IMR-90 (cell line): ENCODE measurements at regions not wholly inside any gene's neighbourhood (a gene's known extent, or its start where the extent isn't known, plus 50 kb on each side); places are given as distances from the start of the nearest gene placed in this dataset.
A peak's percentile ranks its signal among the peaks of the same experiment; 100 is the strongest.

ENCODE experiments used
- ATAC-seq: fragments of 200-7000 bp; cut with Tn5 transposase; 2 replicates; pipeline ENCODE4 v1.9.1; 2020; ENCODE audit warnings: low read depth, mild to moderate bottlenecking, moderate library complexity
- BruUV-seq: library from RNA; stranded (reverse); fragments of 400-500 nt; replicated peaks from 2 replicates; lab custom pipeline; 2021; lab: Mats Ljungman, UMichigan
- CTCF ChIA-PET: fragments of 300-600 bp; formaldehyde crosslinking; extraction: SDS; loops from one replicate; lab custom pipeline; 2021; ENCODE audit warnings: antibody characterized with exemption; lab: Yijun Ruan, JAX
- POLR2A ChIA-PET: fragments of 300-600 bp; sonication (Branson Sonifier 250); formaldehyde crosslinking; loops from one replicate; lab custom pipeline; 2022; ENCODE audit warnings: antibody characterized with exemption; ENCODE audit not compliant: unreplicated experiment; lab: Charles Lee
- DNase-seq: peaks from one replicate; pipeline ENCODE4 v3.0.0; 2013
- H2AFZ ChIP-seq: replicated peaks from 2 replicates; pipeline ENCODE3; 2013; ENCODE audit warnings: low read length, mild to moderate bottlenecking; ENCODE audit not compliant: poor library complexity
- H2AK5ac ChIP-seq: 2 replicates; pipeline ENCODE4 v1.6.1; 2013; ENCODE audit warnings: low read depth, low read length, inconsistent platforms
- H2AK9ac ChIP-seq: replicated peaks from 2 replicates; pipeline ENCODE3; 2013; ENCODE audit warnings: mild to moderate bottlenecking, low read depth, low read length, moderate library complexity; ENCODE audit not compliant: poor library complexity
- H2BK120ac ChIP-seq: 2 replicates; pipeline ENCODE4 v1.6.1; 2013; ENCODE audit warnings: low read depth, low read length, inconsistent platforms
- H2BK15ac ChIP-seq: 3 replicates; pipeline ENCODE4 v1.6.1; 2013; ENCODE audit warnings: low read depth, low read length, inconsistent platforms
- H2BK20ac ChIP-seq: 2 replicates; pipeline ENCODE4 v1.6.1; 2013; ENCODE audit warnings: low read depth, mild to moderate bottlenecking, inconsistent platforms, low read length, moderate library complexity
- H2BK5ac ChIP-seq: 2 replicates; pipeline ENCODE4 v1.6.1; 2013; ENCODE audit warnings: mild to moderate bottlenecking, low read depth, low read length, inconsistent platforms; ENCODE audit not compliant: poor library complexity, severe bottlenecking
- H3K14ac ChIP-seq: replicated peaks from 2 replicates; pipeline ENCODE4 v1.6.1; 2013; ENCODE audit warnings: low read depth, low read length, inconsistent platforms
- H3K18ac ChIP-seq: 2 replicates; pipeline ENCODE4 v1.6.1; 2013; ENCODE audit warnings: low read depth, low read length, control low read depth
- H3K23ac ChIP-seq: 2 replicates; pipeline ENCODE4 v1.6.1; 2013; ENCODE audit warnings: low read depth, low read length, inconsistent platforms
- H3K27ac ChIP-seq: 2 replicates; pipeline ENCODE4 v1.5.1; 2013; ENCODE audit warnings: mild to moderate bottlenecking, control low read depth, low read length; ENCODE audit not compliant: insufficient read depth
- H3K27me3 ChIP-seq: 2 replicates; pipeline ENCODE4 v1.6.1; 2013; ENCODE audit warnings: low read length; ENCODE audit not compliant: control insufficient read depth, insufficient read depth
- H3K36me3 ChIP-seq: 2 replicates; pipeline ENCODE4 v1.6.1; 2013; ENCODE audit warnings: low read length, mixed read lengths; ENCODE audit not compliant: control insufficient read depth, insufficient read depth
- H3K4ac ChIP-seq: 2 replicates; pipeline ENCODE4 v1.6.1; 2013; ENCODE audit warnings: low read depth, low read length, inconsistent platforms
- H3K4me1 ChIP-seq: 2 replicates; pipeline ENCODE4 v1.6.1; 2013; ENCODE audit warnings: low read length, mixed read lengths; ENCODE audit not compliant: control insufficient read depth, insufficient read depth
- H3K4me2 ChIP-seq: 2 replicates; pipeline ENCODE4 v1.6.1; 2013; ENCODE audit warnings: low read depth, mild to moderate bottlenecking, control low read depth, low read length, moderate library complexity
- H3K4me3 ChIP-seq: 2 replicates; pipeline ENCODE4 v1.5.1; 2013; ENCODE audit warnings: low read depth, mild to moderate bottlenecking, control low read depth, low read length, moderate library complexity; ENCODE audit not compliant: insufficient read depth
- H3K56ac ChIP-seq: 2 replicates; pipeline ENCODE4 v1.6.1; 2013; ENCODE audit warnings: low read length, inconsistent platforms; ENCODE audit not compliant: insufficient read depth; ENCODE audit errors: extremely low read depth
- H3K79me1 ChIP-seq, 2 experiments: 2 replicates each; pipeline ENCODE4 v1.6.1; 2013; ENCODE audit warnings: low read length in 2 of 2, inconsistent platforms in 1 of 2, low read depth in 1 of 2
- H3K9ac ChIP-seq: 2 replicates; pipeline ENCODE4 v1.6.1; 2013; ENCODE audit warnings: low read depth, low read length, control low read depth
- H3K9me1 ChIP-seq: 2 replicates; pipeline ENCODE4 v1.6.1; 2013; ENCODE audit warnings: low read length, inconsistent platforms; ENCODE audit not compliant: insufficient read depth
- H3K9me3 ChIP-seq: 2 replicates; pipeline ENCODE4 v1.6.1; 2013; ENCODE audit warnings: low read length; ENCODE audit not compliant: control insufficient read depth, insufficient read depth
- H4K20me1 ChIP-seq: 2 replicates; pipeline ENCODE4 v1.6.1; 2013; ENCODE audit warnings: low read length, inconsistent platforms; ENCODE audit not compliant: insufficient read depth
- H4K5ac ChIP-seq: 2 replicates; pipeline ENCODE4 v1.6.1; 2013; ENCODE audit warnings: mild to moderate bottlenecking, low read depth, low read length, control low read depth
- H4K8ac ChIP-seq, 2 experiments: 2 replicates each; pipeline ENCODE4 v1.6.1; 2013; ENCODE audit warnings: low read depth in 2 of 2, low read length in 2 of 2, control low read depth in 1 of 2, inconsistent platforms in 1 of 2
- H4K91ac ChIP-seq: 2 replicates; pipeline ENCODE4 v1.6.1; 2013; ENCODE audit warnings: low read depth, low read length, inconsistent platforms; ENCODE audit not compliant: insufficient read depth
- BHLHE40 ChIP-seq: fragments of 150-350 bp; IDR thresholded peaks from 2 replicates; pipeline ENCODE4 v1.6.1; 2016; ENCODE audit warnings: mild to moderate bottlenecking, low read depth, low read length
- CHD1 ChIP-seq: IDR thresholded peaks from 2 replicates; pipeline ENCODE4 v1.6.1; 2012; ENCODE audit warnings: low read depth, low read length, improper control_type of control experiment
- FOS ChIP-seq: fragments of 150-350 bp; IDR thresholded peaks from 2 replicates; pipeline ENCODE4 v1.6.1; 2016; ENCODE audit warnings: low read depth, low read length
- MAFK ChIP-seq: IDR thresholded peaks from 2 replicates; pipeline ENCODE4 v1.6.1; 2012; ENCODE audit warnings: low read depth, low read length, improper control_type of control experiment
- MAZ ChIP-seq: IDR thresholded peaks from 2 replicates; pipeline ENCODE4 v1.6.1; 2012; ENCODE audit warnings: low read depth, mild to moderate bottlenecking, low read length, improper control_type of control experiment, moderate library complexity, borderline replicate concordance
- MXI1 ChIP-seq: IDR thresholded peaks from 2 replicates; pipeline ENCODE4 v1.6.1; 2012; ENCODE audit warnings: low read depth, mild to moderate bottlenecking, low read length, moderate library complexity, borderline replicate concordance
- NFE2L2 ChIP-seq: fragments of 150-350 bp; IDR thresholded peaks from 2 replicates; pipeline ENCODE4 v1.6.1; 2016; ENCODE audit warnings: low read depth, mild to moderate bottlenecking, low read length
- POLR2A ChIP-seq: IDR thresholded peaks from 2 replicates; pipeline ENCODE4 v1.6.1; 2012; ENCODE audit warnings: mild to moderate bottlenecking, low read depth, low read length
- RCOR1 ChIP-seq: IDR thresholded peaks from 2 replicates; pipeline ENCODE4 v1.6.1; 2012; ENCODE audit warnings: mild to moderate bottlenecking, low read length, improper control_type of control experiment; ENCODE audit not compliant: insufficient replicate concordance
- RFX5 ChIP-seq: IDR thresholded peaks from 2 replicates; pipeline ENCODE4 v1.8.0; 2012; ENCODE audit warnings: low read depth, mild to moderate bottlenecking, low read length, moderate library complexity
- USF2 ChIP-seq: fragments of 150-350 bp; IDR thresholded peaks from 2 replicates; pipeline ENCODE4 v1.6.1; 2017; ENCODE audit warnings: mild to moderate bottlenecking, antibody characterized with exemption, low read length, low read depth
- WGBS, 2 experiments: methylation state at CpG; one replicate each; pipeline versions ENCODE4 v1.1.5 to v1.1.7; 2013; ENCODE audit warnings: missing lambda C conversion rate in 2 of 2; ENCODE audit not compliant: insufficient read length in 1 of 2; ENCODE audit errors: extremely low coverage in 2 of 2; 5-methylcytosine and 5-hydroxymethylcytosine counted together
- dilution Hi-C: fragments of 300-500 bp; cut with HindIII; formaldehyde crosslinking; loops from one replicate; pipeline ENCODE4 v1.14.3; 2018; ENCODE audit warnings: low sequenced_read_pairs; ENCODE audit not compliant: unreplicated experiment
- in situ Hi-C: fragments of 300-500 bp; cut with MboI; formaldehyde crosslinking; loops from 3 replicates; pipeline ENCODE4 v1.14.3; 2019; ENCODE audit warnings: low sequenced_read_pairs, inconsistent platforms, mixed read lengths
- intact Hi-C: fragments of 100-400 bp; cut with micrococcal nuclease; formaldehyde crosslinking; loops from 2 replicates; pipeline ENCODE4 v1.10.0; 2022

- Histone ChIP-seq H3K27me3 (peaks cover 2% of the 10 kb centered on the region; the same call in 1 of the 2 replicates), H2BK20ac (peak overlapping the region; percentile 32; the same call in 1 of the 2 replicates), H4K5ac (no peak overlapping the region), H3K23ac (no peak overlapping the region), H3K56ac (no peak overlapping the region), H4K91ac (peak overlapping the region; percentile 83), H4K8ac (no peak overlapping the region), H2AK9ac (no peak overlapping the region), H3K4ac (0 out of 2 replicates have a peak overlapping the region, but pooled peaks have one; percentile 8), H3K36me3 (no peaks in the 10 kb centered on the region), H3K27ac (no peak overlapping the region), H2AK5ac (peak overlapping the region; percentile 58), H2BK15ac (peak overlapping the region; percentile 61; the same call in 1 of the 3 replicates), H4K20me1 (no peaks in the 10 kb centered on the region), H3K9me1 (peaks cover 23% of the 10 kb centered on the region), H3K79me1 (no peaks in the 10 kb centered on the region), H2BK120ac (peak overlapping the region; percentile 50; the same call in 1 of the 2 replicates), H2AFZ (no peak overlapping the region), H2BK5ac (no peak overlapping the region), H3K4me3 (no peak overlapping the region), H3K4me1 (peaks cover 34% of the 10 kb centered on the region), H3K9ac (no peak overlapping the region), H3K4me2 (no peak overlapping the region), H3K18ac (no peak overlapping the region), H3K9me3 (no peaks in the 10 kb centered on the region), H3K14ac (no peak overlapping the region)
- in situ Hi-C loops: no loop called here
- ChIA-PET CTCF (no interaction called here), POLR2A (no interaction called here)
- BruUV-seq: no TSS peak
- TF ChIP-seq MAZ (no peak), NFE2L2 (no peak), MAFK (no peak), POLR2A (no peak), RCOR1 (no peak), USF2 (no peak), RFX5 (no peak), CHD1 (no peak), MXI1 (no peak), BHLHE40 (no peak), FOS (no peak)
- intact Hi-C loops: no loop called here
- ATAC-seq: no peak
- DNase-seq: no peak
- dilution Hi-C loops: no loop called here
- WGBS, 2 experiments: 80% methylated on average over 3 of the region's 16 CpGs; no CpG with 5 or more reads in 1 of the 2 experiments
Measured at GRCh38 chr2:120543899-120544298, 191.8 kb upstream of the GLI2 start.
